HL-60 (cell line): ENCODE measurements at regions not wholly inside any gene's neighbourhood (a gene's known extent, or its start where the extent isn't known, plus 50 kb on each side); places are given as distances from the start of the nearest gene placed in this dataset.

Source experiments
- GABPA ChIP-seq: IDR thresholded peaks from 2 replicates; pipeline ENCODE4 v1.6.1; 2012; ENCODE audit warnings: low read depth
- POLR2AphosphoS5 ChIP-seq: IDR thresholded peaks from 2 replicates; pipeline ENCODE4 v1.6.1; 2012; ENCODE audit warnings: low read depth
- TF ChIP-seq, protein P1 (sequence below): IDR thresholded peaks from one replicate; pipeline ENCODE4 v1.5.1; 2011; ENCODE audit warnings: low read length, control low read depth, inconsistent platforms; ENCODE audit not compliant: insufficient read depth
- TF ChIP-seq, protein P2 (sequence below): IDR thresholded peaks from 2 replicates; pipeline ENCODE4 v1.6.1; 2012; ENCODE audit warnings: low read depth; ENCODE audit not compliant: insufficient replicate concordance

DNA sequence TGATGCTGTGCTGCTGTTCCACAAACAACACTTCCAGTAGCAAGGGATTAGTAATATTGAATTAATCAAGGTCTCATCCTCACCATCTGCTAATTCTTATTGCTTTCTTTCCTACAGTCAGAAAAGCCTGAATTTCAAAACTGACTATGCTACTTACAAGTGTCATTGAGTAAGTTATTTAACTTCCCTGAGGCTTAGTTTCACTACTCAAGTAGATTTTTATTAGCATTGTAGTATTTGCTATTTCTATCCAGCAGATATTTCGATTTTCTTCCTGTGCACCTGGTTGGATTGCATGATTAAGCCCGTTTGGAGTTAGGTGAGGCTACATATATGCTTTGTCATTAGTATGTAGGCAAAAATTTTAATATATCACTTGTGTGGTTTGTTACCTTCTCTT is 591.5 kb downstream of the TRHDE start:
- TF ChIP-seq, protein P1, sequence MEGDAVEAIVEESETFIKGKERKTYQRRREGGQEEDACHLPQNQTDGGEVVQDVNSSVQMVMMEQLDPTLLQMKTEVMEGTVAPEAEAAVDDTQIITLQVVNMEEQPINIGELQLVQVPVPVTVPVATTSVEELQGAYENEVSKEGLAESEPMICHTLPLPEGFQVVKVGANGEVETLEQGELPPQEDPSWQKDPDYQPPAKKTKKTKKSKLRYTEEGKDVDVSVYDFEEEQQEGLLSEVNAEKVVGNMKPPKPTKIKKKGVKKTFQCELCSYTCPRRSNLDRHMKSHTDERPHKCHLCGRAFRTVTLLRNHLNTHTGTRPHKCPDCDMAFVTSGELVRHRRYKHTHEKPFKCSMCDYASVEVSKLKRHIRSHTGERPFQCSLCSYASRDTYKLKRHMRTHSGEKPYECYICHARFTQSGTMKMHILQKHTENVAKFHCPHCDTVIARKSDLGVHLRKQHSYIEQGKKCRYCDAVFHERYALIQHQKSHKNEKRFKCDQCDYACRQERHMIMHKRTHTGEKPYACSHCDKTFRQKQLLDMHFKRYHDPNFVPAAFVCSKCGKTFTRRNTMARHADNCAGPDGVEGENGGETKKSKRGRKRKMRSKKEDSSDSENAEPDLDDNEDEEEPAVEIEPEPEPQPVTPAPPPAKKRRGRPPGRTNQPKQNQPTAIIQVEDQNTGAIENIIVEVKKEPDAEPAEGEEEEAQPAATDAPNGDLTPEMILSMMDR: no peak
- TF ChIP-seq, protein P2, sequence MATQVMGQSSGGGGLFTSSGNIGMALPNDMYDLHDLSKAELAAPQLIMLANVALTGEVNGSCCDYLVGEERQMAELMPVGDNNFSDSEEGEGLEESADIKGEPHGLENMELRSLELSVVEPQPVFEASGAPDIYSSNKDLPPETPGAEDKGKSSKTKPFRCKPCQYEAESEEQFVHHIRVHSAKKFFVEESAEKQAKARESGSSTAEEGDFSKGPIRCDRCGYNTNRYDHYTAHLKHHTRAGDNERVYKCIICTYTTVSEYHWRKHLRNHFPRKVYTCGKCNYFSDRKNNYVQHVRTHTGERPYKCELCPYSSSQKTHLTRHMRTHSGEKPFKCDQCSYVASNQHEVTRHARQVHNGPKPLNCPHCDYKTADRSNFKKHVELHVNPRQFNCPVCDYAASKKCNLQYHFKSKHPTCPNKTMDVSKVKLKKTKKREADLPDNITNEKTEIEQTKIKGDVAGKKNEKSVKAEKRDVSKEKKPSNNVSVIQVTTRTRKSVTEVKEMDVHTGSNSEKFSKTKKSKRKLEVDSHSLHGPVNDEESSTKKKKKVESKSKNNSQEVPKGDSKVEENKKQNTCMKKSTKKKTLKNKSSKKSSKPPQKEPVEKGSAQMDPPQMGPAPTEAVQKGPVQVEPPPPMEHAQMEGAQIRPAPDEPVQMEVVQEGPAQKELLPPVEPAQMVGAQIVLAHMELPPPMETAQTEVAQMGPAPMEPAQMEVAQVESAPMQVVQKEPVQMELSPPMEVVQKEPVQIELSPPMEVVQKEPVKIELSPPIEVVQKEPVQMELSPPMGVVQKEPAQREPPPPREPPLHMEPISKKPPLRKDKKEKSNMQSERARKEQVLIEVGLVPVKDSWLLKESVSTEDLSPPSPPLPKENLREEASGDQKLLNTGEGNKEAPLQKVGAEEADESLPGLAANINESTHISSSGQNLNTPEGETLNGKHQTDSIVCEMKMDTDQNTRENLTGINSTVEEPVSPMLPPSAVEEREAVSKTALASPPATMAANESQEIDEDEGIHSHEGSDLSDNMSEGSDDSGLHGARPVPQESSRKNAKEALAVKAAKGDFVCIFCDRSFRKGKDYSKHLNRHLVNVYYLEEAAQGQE: no peak
- no peak for TF ChIP-seq POLR2AphosphoS5
- TF ChIP-seq GABPA: no peak
